Medulla oblongata (tissue), 1 donor: ENCODE measurements at regions not wholly inside any gene's neighbourhood (a gene's known extent, or its start where the extent isn't known, plus 50 kb on each side); places are given as distances from the start of the nearest gene placed in this dataset.
"Not testable (repeated sequence)": the region's sequence is repeated elsewhere in the genome, so short reads cannot be mapped to it uniquely, and the experiment has no call there.

ENCODE experiments used
- DNase-seq: peaks from one replicate; pipeline ENCODE4 v3.0.0-alpha.2; 2015; ENCODE audit errors: extremely low spot score

DNA sequence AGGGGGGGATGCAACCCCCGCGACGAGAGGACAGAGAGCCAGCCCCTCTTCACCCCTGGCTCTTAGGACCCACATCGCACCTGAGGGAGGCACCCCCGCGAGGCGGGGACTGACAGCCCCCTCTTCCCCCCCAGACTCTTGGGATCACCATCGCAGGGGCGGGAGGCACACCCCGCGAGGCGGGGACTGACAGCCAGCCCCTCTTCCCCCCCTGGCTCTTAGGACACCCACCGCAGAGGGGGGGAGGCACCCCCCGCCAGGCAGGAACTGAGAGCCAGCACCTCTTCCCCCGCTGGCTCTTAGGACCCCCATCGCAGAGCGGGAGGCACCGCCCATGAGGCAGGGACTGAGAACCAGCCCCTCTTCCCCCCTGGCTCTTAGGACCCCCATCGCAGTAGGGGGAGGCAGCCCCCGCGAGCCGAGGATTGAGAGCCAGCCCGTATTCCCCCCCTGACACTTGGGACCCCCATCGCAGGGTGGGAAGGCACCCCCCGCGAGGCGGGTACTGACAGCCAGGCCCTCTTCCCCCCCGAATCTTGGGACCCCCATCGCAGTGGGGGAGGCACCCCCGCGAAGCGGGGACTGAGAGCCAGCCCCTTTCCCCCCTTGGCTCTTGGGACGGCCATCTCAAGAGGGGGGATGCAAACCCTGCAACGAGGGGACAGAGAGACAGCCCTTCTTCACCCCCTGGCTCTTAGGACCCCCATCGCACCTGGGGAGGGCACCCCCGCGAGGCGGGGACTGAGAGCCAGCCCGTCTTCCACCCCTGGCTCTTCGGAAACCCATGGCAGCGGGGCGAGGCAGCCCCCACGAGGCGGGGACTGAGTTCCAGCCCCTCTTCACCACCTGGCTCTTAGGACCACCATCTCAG lies 2425.1 kb upstream of the PCDH20 start:
- no peak for DNase-seq

DNA sequence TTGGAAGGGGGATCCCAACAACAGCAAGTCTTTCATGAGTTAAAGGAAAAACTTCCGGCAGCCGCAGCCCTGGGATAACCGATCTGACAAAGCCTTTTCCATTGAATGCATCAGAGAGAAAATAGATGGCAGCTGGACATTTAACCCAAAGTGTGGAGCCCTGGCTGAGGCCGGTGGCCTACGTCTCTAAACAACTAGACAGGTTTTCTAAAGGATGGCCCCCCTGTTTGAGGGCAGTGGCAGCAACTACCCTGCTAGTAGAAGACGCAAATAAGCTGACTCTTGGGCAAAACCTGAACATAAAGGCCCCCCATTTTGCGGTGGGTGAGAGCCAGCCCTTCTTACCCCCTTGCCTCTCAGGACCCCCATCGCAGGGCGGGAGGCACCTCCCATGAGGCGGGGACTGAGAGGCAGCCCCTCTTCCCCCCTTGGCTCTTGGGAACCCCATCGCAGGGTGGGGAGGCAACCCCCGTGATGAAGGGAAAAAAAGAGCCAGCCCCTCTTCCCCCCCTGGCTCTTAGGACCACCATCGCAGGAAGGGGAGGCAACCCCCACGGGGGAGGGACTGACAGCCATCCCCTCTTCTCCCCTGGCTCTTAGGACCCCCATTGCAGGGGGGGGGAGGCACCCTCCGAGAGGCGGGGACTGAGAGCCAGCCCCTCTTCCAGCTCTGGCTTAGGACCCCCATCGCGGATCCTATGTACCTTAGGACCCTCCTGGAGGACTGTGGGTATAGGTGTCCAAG lies 2422.9 kb upstream of the PCDH20 start:
- DNase-seq = no peak

DNA sequence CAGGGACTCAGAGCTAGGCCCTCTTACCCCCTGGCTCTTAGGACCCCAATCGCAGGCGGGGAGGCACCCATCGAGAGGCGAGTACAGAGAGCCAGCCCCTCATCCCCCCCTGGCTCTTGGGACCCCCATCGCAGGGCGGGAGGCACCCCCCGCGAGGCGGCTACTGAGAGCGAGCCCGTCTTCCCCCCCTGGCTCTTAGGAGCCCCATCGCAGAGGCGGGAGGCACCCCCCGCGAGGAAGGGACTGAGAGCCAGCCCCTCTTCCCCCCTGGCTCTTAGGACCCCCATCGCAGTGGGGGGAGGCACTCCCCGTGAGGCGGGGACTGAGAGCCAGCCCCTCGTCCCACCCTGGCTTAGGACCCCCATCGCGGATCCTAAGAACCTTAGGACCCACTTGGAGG lies 2422.1 kb upstream of the PCDH20 start:
- DNase-seq = not testable (repeated sequence)

DNA sequence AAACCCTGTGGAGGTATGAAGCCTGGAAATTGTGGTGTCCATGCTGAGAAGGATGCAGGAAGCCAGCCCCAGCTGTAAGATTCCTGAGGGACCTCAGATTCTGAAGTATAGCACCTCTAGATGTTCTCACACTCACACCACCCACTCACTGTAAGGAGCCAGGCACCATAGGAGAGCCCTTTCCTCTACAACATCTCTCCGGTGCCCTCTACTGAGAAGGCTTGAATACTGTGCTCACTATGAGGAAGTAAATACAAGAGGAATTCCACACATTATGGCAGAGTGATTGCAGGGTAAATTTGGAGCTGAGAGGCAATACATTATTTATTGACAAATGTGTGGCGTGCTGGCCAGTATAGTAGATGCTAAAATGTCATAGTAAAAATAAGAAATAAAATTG lies 2414.0 kb upstream of the PCDH20 start:
- not testable (repeated sequence) for DNase-seq

DNA sequence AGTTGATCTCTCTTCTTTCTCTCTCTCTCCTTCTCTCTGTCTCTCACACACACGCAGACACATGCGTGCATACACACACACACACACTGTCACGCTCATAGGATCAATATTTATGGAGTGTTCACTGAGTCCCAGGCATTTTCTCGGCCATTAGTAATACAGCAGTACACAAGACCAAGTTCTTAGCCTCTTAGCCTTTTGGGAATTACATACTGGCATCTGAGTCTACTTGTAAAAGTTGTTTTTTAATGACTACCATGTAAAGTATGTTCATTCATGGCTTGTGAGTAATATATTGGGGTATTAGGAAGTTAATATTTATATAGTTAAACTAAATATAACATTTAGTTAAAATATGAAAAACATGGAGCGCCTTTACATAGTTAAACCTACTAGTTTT lies 2406.1 kb upstream of the PCDH20 start:
- not testable (repeated sequence) for DNase-seq

- DNase-seq = not testable (repeated sequence)
Measured at GRCh38 chr13:63811428-63812004, 2395.9 kb upstream of the PCDH20 start.

DNA sequence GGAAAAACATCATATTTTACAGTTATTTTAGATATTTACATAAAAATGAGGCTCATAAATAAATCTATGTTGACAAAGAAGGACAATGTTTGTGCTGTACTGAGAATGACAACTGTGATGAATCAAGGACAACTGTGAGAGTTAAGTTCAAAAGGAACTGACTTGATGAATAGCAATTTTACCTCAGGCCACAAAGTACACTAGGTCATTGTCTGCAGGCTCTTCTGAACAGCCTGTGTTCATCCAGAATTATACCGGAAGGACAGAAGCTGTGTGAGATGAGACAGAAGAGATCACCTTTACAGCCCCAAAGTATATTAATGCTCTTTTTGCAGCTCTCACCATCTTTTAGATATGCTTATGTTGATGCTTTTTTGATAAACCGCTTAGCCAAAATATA lies 2375.5 kb upstream of the PCDH20 start:
- not testable (repeated sequence) for DNase-seq

GRCh38 chr13:63774133-63774532 lies 2358.5 kb upstream of the PCDH20 start:
- DNase-seq = no peak

DNA sequence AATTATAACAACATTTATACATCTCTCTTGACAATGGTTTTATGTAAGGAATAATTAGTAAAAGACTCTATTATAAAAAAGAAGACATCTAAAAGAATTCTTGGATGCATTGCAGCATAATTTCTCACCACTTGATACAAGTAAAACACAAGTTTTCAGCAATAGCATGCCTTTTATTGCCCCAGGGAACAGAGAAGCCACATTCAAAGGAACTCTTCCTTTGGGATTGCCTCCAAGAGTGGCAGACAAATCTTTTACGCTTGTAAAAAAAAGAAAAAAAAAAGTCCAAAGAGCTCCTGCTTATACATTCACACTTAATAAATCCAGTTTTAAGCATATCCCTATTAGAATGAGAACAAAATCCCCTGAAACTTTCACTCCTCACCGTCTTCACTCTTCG lies 2357.8 kb upstream of the PCDH20 start:
- DNase-seq = no peak

DNA sequence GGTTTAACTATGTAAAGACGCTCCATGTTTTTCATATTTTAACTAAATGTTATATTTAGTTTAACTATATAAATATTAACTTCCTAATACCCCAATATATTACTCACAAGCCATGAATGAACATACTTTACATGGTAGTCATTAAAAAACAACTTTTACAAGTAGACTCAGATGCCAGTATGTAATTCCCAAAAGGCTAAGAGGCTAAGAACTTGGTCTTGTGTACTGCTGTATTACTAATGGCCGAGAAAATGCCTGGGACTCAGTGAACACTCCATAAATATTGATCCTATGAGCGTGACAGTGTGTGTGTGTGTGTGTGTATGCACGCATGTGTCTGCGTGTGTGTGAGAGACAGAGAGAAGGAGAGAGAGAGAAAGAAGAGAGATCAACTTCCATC lies 2342.0 kb upstream of the PCDH20 start:
- DNase-seq = not testable (repeated sequence)

- not testable (repeated sequence) for DNase-seq
Measured at GRCh38 chr13:63749857-63750256, 2334.2 kb upstream of the PCDH20 start.

GRCh38 chr13:63741814-63742101 lies 2326.1 kb upstream of the PCDH20 start:
- DNase-seq = not testable (repeated sequence)

GRCh38 chr13:63741029-63741813 lies 2325.6 kb upstream of the PCDH20 start:
- no peak for DNase-seq

DNA sequence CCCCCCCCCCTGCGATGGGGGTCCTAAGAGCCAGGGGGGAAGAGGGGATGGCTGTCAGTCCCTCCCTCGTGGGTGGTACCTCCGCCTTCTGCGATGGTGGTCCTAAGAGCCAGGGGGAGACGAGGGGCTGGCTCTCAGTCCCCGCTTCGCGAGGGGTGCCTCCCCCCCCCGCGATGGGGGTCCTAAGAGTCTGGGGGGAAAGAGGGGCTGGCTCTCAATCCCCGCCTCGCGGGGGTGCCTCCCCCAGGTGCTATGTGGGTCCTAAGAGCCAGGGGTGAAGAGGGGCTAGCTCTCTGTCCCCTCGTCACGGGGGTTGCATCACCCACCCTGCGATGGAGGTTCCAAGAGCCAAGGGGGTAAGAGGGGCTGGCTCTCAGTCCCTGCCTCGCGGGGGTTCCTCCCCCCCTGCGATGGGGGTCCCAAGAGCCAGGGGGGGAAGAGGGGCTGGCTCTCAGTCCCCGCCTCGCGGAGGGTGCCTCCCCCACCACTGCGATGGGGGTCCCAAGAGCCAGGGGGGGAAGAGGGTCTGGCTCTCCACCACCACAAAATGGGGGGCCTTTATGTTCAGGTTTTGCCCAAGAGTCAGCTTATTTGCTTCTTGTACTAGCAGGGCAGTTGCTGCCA lies 2323.6 kb upstream of the PCDH20 start:
- not testable (repeated sequence) for DNase-seq

- DNase-seq = no peak
Measured at GRCh38 chr13:63737418-63737817, 2321.8 kb upstream of the PCDH20 start.

DNA sequence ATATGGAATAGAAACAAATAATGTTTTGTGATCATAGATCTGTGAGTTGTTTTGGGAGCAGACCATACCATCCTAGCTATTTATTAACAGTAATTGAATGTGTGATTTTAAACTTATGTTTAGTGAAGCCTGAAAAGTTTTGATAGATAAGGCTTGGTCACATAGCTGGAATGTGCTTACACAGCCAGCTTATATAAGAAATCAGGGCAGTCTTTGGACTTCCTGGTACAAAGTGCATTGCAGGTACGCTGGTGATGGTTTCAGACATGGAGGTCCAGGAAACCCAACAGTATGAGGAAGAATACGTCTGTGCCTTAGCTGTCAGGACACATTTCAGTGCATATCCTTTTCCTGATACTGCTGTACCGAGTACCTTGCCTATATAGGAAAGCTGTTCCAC lies 2316.2 kb upstream of the PCDH20 start:
- no peak for DNase-seq

DNA sequence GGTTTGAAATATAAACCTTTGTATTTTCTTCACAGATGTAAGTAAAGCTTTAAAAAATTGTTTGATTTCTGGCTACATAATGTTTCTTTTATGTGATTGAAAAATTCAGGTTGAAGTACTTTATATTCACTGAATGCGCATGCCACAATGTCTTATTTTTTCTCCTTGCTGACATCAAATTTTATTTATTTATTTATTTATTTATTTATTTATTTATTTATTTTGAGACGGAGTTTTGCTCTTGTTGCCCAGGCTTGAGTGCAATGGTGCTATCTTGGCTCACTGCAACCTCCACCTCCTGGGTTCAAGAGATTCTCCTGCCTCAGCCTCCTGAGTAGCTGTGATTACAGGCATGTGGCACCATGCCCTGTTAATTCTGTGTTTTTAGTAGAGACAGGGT lies 2296.5 kb upstream of the PCDH20 start:
- DNase-seq = not testable (repeated sequence)

GRCh38 chr13:63706751-63707150 lies 2291.1 kb upstream of the PCDH20 start:
- no peak for DNase-seq

- DNase-seq = no peak
Measured at GRCh38 chr13:63704521-63704920, 2288.9 kb upstream of the PCDH20 start.

DNA sequence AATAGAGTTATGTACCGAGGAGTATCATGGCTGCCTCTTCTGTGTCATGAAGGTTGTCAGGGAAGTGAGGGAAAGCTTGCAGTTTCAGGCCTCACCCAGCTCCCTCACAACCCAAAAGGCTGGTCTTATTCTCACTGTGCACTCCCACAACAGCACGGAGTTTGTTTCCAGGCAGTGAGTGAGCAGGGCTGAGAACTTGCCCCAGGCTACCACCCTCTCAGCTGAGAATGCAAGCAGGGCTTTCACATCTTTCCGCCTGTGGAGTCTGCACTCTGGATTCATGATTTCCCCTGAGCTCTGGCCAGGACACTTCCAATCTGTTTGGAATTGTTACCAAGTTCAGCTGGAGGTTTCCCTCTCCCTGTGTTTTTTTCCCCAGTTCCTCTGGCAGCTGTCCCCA lies 2284.7 kb upstream of the PCDH20 start:
- DNase-seq = no peak

- DNase-seq = no peak
Measured at GRCh38 chr13:63699948-63700347, 2284.3 kb upstream of the PCDH20 start.

- no peak for DNase-seq
Measured at GRCh38 chr13:63696055-63696454, 2280.4 kb upstream of the PCDH20 start.
